ENCODE measurements at regions not wholly inside any gene's neighbourhood (a gene's known extent, or its start where the extent isn't known, plus 50 kb on each side); places are given as distances from the start of the nearest gene placed in this dataset.

DNA sequence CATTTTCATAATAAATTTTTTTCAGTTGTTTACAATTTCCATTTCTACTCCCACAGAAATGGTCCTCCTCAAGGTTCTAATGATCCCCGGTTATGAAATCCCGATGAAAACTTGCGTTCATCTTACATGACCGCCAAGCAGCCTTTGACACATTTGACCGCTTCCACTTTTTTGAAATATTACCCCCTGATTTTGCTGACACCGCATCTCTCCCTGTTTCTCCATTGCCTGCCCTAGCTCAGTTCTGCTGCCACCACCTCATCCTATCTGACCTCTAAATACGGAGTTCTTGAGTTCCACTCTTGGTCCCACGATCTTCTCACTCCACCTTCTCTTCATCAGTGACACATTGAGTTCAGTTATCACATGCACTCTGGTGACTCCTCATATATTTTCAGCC lies 74.1 kb downstream of the SLC35B3 start:
- TF ChIP-seq, protein P1, sequence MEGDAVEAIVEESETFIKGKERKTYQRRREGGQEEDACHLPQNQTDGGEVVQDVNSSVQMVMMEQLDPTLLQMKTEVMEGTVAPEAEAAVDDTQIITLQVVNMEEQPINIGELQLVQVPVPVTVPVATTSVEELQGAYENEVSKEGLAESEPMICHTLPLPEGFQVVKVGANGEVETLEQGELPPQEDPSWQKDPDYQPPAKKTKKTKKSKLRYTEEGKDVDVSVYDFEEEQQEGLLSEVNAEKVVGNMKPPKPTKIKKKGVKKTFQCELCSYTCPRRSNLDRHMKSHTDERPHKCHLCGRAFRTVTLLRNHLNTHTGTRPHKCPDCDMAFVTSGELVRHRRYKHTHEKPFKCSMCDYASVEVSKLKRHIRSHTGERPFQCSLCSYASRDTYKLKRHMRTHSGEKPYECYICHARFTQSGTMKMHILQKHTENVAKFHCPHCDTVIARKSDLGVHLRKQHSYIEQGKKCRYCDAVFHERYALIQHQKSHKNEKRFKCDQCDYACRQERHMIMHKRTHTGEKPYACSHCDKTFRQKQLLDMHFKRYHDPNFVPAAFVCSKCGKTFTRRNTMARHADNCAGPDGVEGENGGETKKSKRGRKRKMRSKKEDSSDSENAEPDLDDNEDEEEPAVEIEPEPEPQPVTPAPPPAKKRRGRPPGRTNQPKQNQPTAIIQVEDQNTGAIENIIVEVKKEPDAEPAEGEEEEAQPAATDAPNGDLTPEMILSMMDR (conservative IDR thresholded peaks at IDR 0.05 in 1 of 2, IDR thresholded peaks at IDR 0.05 in 1 of 2; ENCODE audit: extremely low read depth in 1 of 2, insufficient read depth in 1 of 2, low read depth in 1 of 2, low read length in 2 of 2), result no peak
- TF ChIP-seq EZH2 (IDR thresholded peaks at IDR 0.05; ENCODE audit: borderline replicate concordance, low read length), result no peak
